Erythroblast (primary cell): ENCODE measurements at regions not wholly inside any gene's neighbourhood (a gene's known extent, or its start where the extent isn't known, plus 50 kb on each side); places are given as distances from the start of the nearest gene placed in this dataset.
"Not testable (repeated sequence)": the region's sequence is repeated elsewhere in the genome, so short reads cannot be mapped to it uniquely, and the experiment has no call there.

ENCODE experiments used
- GATA1 ChIP-seq: IDR thresholded peaks from 2 replicates; pipeline ENCODE4 v1.6.1; 2011; ENCODE audit warnings: low read depth, mild to moderate bottlenecking, control low read depth, low read length, moderate library complexity
- POLR2A ChIP-seq: IDR thresholded peaks from 2 replicates; pipeline ENCODE4 v1.6.1; 2011; ENCODE audit warnings: mild to moderate bottlenecking, low read length

DNA sequence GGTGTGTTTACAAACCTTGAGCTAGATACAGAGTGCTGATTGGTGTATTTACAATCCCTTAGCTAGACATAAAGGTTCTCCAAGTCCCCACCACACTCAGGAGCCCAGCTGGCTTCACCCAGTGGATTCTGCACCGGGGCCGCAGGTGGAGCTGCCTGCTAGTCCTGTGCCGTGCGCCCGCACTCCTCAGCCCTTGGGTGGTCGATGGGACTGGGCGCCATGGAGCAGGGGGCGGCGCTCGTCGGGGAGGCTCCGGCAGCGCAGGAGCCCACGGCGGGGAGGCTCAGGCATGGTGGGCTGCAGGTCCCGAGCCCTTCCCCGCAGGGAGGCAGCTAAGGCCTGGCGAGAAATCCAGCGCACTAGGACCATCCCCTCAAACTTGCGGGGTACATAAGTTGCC lies 124.2 kb upstream of the EEF2KMT start:
- not testable (repeated sequence) for TF ChIP-seq POLR2A, GATA1
